ENCODE measurements at regions not wholly inside any gene's neighbourhood (a gene's known extent, or its start where the extent isn't known, plus 50 kb on each side); places are given as distances from the start of the nearest gene placed in this dataset.
"Not testable (repeated sequence)": the region's sequence is repeated elsewhere in the genome, so short reads cannot be mapped to it uniquely, and the experiment has no call there.

DNA sequence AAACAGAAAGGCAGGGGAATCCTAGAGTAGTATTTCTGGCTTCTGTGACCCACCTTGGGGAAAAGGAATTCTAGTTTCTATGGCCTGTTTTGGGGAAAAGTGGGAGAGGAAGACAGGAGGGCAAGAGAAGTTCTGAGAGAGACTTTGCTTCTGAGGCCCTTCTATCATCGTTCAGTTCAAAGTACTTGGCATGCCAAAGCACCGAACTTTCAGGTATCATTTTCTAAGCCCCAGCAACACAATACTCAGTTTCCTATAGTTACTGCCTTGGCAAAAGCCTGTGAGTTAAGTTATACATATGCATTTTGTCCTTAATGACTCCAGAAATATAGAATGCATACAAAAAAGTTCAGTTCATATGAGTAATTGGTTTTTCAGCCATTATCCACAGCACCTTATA is 74.1 kb upstream of the CHD2 start:
- H3K36me3 ChIP-seq: no peaks in the 10 kb centered on the region
- no peak for DNase-seq (ENCODE audit: low read depth in 1 of 2, low spot score in 1 of 2)
- H3K27ac ChIP-seq: peak overlapping the region; percentile 35
- peaks cover 39% of the 10 kb centered on the region for H3K4me1 ChIP-seq (ENCODE audit: low read depth)
- no peaks in the 10 kb centered on the region for H3K9me3 ChIP-seq (ENCODE audit: low read depth)
- no peaks in the 10 kb centered on the region for H3K27me3 ChIP-seq
- TF ChIP-seq, protein P1, sequence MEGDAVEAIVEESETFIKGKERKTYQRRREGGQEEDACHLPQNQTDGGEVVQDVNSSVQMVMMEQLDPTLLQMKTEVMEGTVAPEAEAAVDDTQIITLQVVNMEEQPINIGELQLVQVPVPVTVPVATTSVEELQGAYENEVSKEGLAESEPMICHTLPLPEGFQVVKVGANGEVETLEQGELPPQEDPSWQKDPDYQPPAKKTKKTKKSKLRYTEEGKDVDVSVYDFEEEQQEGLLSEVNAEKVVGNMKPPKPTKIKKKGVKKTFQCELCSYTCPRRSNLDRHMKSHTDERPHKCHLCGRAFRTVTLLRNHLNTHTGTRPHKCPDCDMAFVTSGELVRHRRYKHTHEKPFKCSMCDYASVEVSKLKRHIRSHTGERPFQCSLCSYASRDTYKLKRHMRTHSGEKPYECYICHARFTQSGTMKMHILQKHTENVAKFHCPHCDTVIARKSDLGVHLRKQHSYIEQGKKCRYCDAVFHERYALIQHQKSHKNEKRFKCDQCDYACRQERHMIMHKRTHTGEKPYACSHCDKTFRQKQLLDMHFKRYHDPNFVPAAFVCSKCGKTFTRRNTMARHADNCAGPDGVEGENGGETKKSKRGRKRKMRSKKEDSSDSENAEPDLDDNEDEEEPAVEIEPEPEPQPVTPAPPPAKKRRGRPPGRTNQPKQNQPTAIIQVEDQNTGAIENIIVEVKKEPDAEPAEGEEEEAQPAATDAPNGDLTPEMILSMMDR (IDR thresholded peaks at IDR 0.05; ENCODE audit: low read depth, low read length): no peak
- no peak overlapping the region for H3K4me3 ChIP-seq

DNA sequence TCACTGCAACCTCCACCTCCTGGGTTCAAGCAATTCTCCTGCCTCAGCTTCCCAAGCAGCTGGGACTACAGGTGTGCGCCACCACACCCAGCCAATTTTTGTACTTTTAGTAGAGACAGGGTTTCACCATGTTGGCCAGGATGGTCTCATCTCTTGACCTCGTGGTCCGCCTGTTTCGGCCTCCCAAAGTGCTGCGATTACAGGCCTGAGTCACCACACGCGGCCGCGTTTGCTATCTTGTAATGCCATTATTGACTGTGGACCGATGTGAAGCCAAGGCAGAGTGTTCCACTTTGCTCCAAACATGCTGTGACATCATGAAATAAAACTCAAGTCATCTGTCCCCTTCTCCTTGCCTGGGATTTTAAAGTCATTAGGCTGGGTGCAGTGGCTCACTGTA is 72.1 kb upstream of the CHD2 start:
- H3K36me3 ChIP-seq; H3K9me3 ChIP-seq (ENCODE audit: low read depth); H3K27me3 ChIP-seq; DNase-seq (ENCODE audit: low read depth in 1 of 2, low spot score in 1 of 2); H3K27ac ChIP-seq; H3K4me3 ChIP-seq: not testable (repeated sequence)
- peaks cover 34% of the 10 kb centered on the region for H3K4me1 ChIP-seq (ENCODE audit: low read depth)

DNA sequence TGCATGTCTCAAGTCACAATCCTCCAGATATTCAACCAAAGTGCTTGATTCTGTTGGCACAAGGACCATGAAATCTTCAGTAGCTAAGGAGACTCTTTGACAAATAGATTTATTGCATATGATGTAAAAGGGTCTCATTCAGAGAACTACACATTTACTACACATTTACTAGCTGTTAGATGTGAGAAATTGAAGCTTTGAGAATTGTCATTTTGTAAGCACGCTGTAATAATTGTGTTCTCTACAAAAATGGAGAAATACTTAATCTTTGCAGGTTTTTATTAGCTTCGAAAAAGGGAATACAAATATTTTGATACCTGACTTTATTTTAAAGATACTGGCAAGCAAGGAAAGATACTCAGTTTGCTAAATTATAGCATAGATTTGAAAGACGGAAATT is 70.2 kb upstream of the CHD2 start:
- Histone ChIP-seq H3K4me3 (no peak overlapping the region), H3K27ac (peak overlapping the region; percentile 97), H3K4me1 (ENCODE audit: low read depth) (peaks cover 50% of the 10 kb centered on the region), H3K36me3 (no peaks in the 10 kb centered on the region), H3K9me3 (ENCODE audit: low read depth) (no peaks in the 10 kb centered on the region), H3K27me3 (no peaks in the 10 kb centered on the region)
- TF ChIP-seq, protein P1 (IDR thresholded peaks at IDR 0.05; ENCODE audit: low read depth, low read length): no peak
- no peak for DNase-seq (ENCODE audit: low read depth in 1 of 2, low spot score in 1 of 2)

DNA sequence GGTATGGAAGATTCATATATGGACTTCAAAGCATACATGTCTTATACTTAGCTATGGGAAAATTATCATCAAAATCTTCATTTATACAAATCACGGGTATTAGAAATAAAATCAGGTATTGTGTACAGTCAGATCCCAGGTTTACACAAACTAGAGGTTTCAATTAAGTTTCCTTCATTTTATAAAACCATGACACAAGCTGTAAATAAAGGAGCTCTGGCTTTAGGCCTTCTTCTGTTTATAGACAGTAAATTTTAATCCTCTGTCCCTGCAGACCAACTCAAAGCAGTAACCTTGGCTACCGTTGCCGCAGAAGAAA is 68.8 kb upstream of the CHD2 start:
- H3K27ac ChIP-seq: peak overlapping the region; percentile 97
- DNase-seq (ENCODE audit: low read depth in 1 of 2, low spot score in 1 of 2): no peak

DNA sequence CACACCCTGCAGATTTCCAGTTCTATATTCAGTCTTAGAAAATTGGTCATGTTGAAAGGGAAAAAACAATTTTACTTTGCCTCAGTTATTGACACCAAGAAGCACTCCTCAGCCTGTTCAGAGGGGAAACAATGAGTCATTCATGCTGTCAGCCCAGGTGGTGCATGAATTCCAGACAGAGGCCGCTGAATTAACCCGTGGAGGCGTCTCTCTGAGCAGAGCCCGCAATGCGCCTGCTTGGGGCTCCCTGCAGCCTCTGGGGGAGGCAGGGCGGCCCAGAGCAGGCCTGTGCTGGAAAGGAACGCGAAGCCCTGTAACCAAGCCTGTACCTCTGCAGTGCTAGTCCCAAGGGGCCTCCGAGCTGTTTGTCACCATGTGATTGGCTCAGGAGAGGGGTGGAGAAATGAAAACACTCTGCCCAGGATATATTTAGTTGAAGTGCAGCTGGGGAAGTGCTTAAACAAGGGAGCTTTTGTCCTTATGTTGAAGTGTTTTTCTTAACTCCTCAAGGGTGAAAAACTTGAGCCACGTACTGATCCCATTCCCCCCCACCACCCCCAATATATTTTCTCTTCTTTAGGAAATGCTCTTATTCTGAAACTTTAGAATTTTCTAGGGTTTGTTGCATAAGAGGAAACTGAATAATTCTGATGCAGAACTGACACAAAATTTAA is 68.3 kb upstream of the CHD2 start:
- peak; percentile 97 to 99 for DNase-seq (ENCODE audit: low read depth in 1 of 2, low spot score in 1 of 2)
- H3K4me1 ChIP-seq (ENCODE audit: low read depth): peaks cover 45% of the 10 kb centered on the region
- H3K27me3 ChIP-seq: no peaks in the 10 kb centered on the region
- no peaks in the 10 kb centered on the region for H3K36me3 ChIP-seq
- peak overlapping the region; percentile 97 for H3K27ac ChIP-seq
- no peaks in the 10 kb centered on the region for H3K9me3 ChIP-seq (ENCODE audit: low read depth)
- peak overlapping the region; percentile 31 for H3K4me3 ChIP-seq
- TF ChIP-seq, protein P1 (IDR thresholded peaks at IDR 0.05; ENCODE audit: low read depth, low read length): no peak

More for the DNA sequence above, 68.8 kb upstream of the CHD2 start:
- TF ChIP-seq, protein P1 (IDR thresholded peaks at IDR 0.05; ENCODE audit: low read depth, low read length): no peak
- H3K4me3 ChIP-seq: peak overlapping the region; percentile 31
- no peaks in the 10 kb centered on the region for H3K36me3 ChIP-seq
- no peaks in the 10 kb centered on the region for H3K27me3 ChIP-seq
- no peaks in the 10 kb centered on the region for H3K9me3 ChIP-seq (ENCODE audit: low read depth)
- peaks cover 45% of the 10 kb centered on the region for H3K4me1 ChIP-seq (ENCODE audit: low read depth)

DNA sequence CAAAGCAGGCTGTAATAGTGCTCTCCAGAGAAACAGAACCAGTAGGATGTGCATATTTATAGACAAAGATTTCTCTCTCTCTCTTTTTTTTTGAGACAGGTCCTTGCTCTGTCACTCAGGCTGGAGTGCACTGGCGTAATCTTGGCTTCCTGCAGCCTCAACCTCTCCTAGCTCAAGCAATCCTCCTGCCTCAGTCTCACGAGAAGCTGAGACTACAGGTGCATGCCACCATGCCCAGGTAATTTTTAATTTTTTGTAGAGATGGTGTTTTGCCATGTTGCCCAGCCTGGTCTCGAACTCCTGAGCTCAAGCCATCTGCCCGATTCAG is 67.1 kb upstream of the CHD2 start:
- TF ChIP-seq, protein P1 (IDR thresholded peaks at IDR 0.05; ENCODE audit: low read depth, low read length): no peak
- no peak overlapping the region for H3K4me3 ChIP-seq

More for the DNA sequence above, 67.1 kb upstream of the CHD2 start:
- Histone ChIP-seq H3K36me3 (no peaks in the 10 kb centered on the region), H3K27ac (peak overlapping the region; percentile 97), H3K9me3 (ENCODE audit: low read depth) (no peaks in the 10 kb centered on the region), H3K27me3 (no peaks in the 10 kb centered on the region), H3K4me1 (ENCODE audit: low read depth) (peaks cover 45% of the 10 kb centered on the region)
- no peak for DNase-seq (ENCODE audit: low read depth in 1 of 2, low spot score in 1 of 2)

Data from cardiac muscle cell (in vitro differentiated cells and primary cell).